MM.1S (cell line): ENCODE measurements at regions not wholly inside any gene's neighbourhood (a gene's known extent, or its start where the extent isn't known, plus 50 kb on each side); places are given as distances from the start of the nearest gene placed in this dataset.

ENCODE experiments used
- DNase-seq: peaks from one replicate; pipeline ENCODE4 v3.0.0-alpha.2; 2015
- H2AFZ ChIP-seq: fragments of 300-600 bp; sonication (generic); 2 replicates; pipeline ENCODE4 v1.6.0; 2016; ENCODE audit warnings: antibody characterized with exemption, low read length
- H3F3A ChIP-seq: fragments of 300-600 bp; sonication (generic); 2 replicates; pipeline ENCODE4 v1.6.1; 2016; ENCODE audit warnings: mild to moderate bottlenecking, antibody characterized with exemption, low read length, moderate library complexity, mixed read lengths; ENCODE audit not compliant: insufficient read depth
- H3K27ac ChIP-seq: fragments of 300-600 bp; sonication (generic); 2 replicates; pipeline ENCODE4 v1.5.1; 2016; ENCODE audit warnings: mild to moderate bottlenecking, low read length
- H3K27me3 ChIP-seq: fragments of 300-600 bp; sonication (generic); replicated peaks from 2 replicates; pipeline ENCODE4 v1.6.0; 2016; ENCODE audit warnings: low read length; ENCODE audit not compliant: insufficient read depth
- H3K36me3 ChIP-seq: fragments of 300-600 bp; sonication (generic); replicated peaks from 2 replicates; pipeline ENCODE4 v1.6.1; 2016; ENCODE audit warnings: mild to moderate bottlenecking, low read length, mixed read lengths; ENCODE audit not compliant: insufficient read depth
- H3K4me1 ChIP-seq: fragments of 300-600 bp; sonication (generic); 2 replicates; pipeline ENCODE4 v1.6.1; 2016; ENCODE audit warnings: low read length, mixed read lengths
- H3K4me2 ChIP-seq: fragments of 300-600 bp; sonication (generic); 2 replicates; pipeline ENCODE4 v1.6.0; 2016; ENCODE audit warnings: low read depth, low read length
- H3K4me3 ChIP-seq: fragments of 300-600 bp; sonication (generic); 2 replicates; pipeline ENCODE4 v1.5.1; 2016; ENCODE audit warnings: low read length, mixed read lengths
- H3K79me2 ChIP-seq: fragments of 300-600 bp; sonication (generic); 2 replicates; pipeline ENCODE4 v1.6.1; 2016; ENCODE audit warnings: mixed run types, low read length, mixed read lengths
- H3K9ac ChIP-seq: fragments of 300-600 bp; sonication (generic); 2 replicates; pipeline ENCODE4 v1.6.1; 2016; ENCODE audit warnings: low read length, mixed read lengths
- H3K9me2 ChIP-seq: fragments of 300-600 bp; sonication (generic); replicated peaks from 2 replicates; pipeline ENCODE4 v1.6.1; 2016; ENCODE audit warnings: mild to moderate bottlenecking, low read length, mixed read lengths; ENCODE audit not compliant: insufficient read depth
- H3K9me3 ChIP-seq: fragments of 300-600 bp; sonication (generic); replicated peaks from 2 replicates; pipeline ENCODE4 v1.6.1; 2016; ENCODE audit warnings: mild to moderate bottlenecking, low read length, mixed read lengths; ENCODE audit not compliant: insufficient read depth
- H4K20me1 ChIP-seq: fragments of 300-600 bp; sonication (generic); 2 replicates; pipeline ENCODE4 v1.6.1; 2016; ENCODE audit warnings: mild to moderate bottlenecking, low read length, moderate library complexity, mixed read lengths; ENCODE audit not compliant: insufficient read depth
- EZH2 ChIP-seq: fragments of 300-600 bp; sonication (generic); optimal IDR thresholded peaks from 2 replicates; pipeline ENCODE3; 2017; ENCODE audit warnings: low read depth, mild to moderate bottlenecking, antibody characterized with exemption, low read length, mixed read lengths
- EZH2phosphoT487 ChIP-seq: fragments of 300-600 bp; sonication (generic); IDR thresholded peaks from 2 replicates; pipeline ENCODE4 v1.6.1; 2018; ENCODE audit warnings: antibody characterized with exemption, low read length
- TF ChIP-seq, protein P1 (sequence below): fragments of 300-600 bp; sonication (generic); IDR thresholded peaks from 2 replicates; pipeline ENCODE4 v1.5.1; 2016; ENCODE audit warnings: antibody characterized with exemption, low read length, mixed read lengths

DNA sequence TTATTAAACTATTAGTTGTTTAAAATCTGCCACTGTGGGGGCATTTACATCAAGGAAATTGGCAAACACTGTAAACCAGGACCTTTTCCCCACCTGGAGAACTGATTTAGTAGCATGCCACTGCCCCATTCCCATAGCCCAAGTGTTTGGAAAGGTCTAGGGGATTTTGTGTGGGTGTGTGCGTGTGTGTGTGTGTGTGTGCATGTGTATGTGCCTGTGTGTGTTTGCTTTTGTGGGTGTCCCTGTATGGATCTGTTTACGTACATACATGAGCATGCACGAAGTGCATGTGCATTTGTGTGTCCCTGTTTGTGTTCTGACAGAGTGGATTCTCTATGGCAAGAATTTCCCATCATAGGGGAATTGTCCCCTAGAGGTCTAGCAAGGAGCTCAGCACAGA, 62.7 kb upstream of the LMO1 start:
- no peak overlapping the region for H3K4me2 ChIP-seq
- H3K9me3 ChIP-seq, result no peaks in the 10 kb centered on the region
- no peaks in the 10 kb centered on the region for H3K27me3 ChIP-seq
- H4K20me1 ChIP-seq, result no peaks in the 10 kb centered on the region
- no peaks in the 10 kb centered on the region for H3K9me2 ChIP-seq
- no peak for DNase-seq
- H3K27ac ChIP-seq, result no peak overlapping the region
- no peaks in the 10 kb centered on the region for H3K79me2 ChIP-seq
- H2AFZ ChIP-seq, result no peak overlapping the region
- no peaks in the 10 kb centered on the region for H3K4me1 ChIP-seq
- no peaks in the 10 kb centered on the region for H3F3A ChIP-seq
- H3K4me3 ChIP-seq, result no peak overlapping the region
- H3K36me3 ChIP-seq, result no peaks in the 10 kb centered on the region
- H3K9ac ChIP-seq, result no peak overlapping the region
- TF ChIP-seq EZH2 (no peak), EZH2phosphoT487 (no peak)
- TF ChIP-seq, protein P1, sequence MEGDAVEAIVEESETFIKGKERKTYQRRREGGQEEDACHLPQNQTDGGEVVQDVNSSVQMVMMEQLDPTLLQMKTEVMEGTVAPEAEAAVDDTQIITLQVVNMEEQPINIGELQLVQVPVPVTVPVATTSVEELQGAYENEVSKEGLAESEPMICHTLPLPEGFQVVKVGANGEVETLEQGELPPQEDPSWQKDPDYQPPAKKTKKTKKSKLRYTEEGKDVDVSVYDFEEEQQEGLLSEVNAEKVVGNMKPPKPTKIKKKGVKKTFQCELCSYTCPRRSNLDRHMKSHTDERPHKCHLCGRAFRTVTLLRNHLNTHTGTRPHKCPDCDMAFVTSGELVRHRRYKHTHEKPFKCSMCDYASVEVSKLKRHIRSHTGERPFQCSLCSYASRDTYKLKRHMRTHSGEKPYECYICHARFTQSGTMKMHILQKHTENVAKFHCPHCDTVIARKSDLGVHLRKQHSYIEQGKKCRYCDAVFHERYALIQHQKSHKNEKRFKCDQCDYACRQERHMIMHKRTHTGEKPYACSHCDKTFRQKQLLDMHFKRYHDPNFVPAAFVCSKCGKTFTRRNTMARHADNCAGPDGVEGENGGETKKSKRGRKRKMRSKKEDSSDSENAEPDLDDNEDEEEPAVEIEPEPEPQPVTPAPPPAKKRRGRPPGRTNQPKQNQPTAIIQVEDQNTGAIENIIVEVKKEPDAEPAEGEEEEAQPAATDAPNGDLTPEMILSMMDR, result no peak

DNA sequence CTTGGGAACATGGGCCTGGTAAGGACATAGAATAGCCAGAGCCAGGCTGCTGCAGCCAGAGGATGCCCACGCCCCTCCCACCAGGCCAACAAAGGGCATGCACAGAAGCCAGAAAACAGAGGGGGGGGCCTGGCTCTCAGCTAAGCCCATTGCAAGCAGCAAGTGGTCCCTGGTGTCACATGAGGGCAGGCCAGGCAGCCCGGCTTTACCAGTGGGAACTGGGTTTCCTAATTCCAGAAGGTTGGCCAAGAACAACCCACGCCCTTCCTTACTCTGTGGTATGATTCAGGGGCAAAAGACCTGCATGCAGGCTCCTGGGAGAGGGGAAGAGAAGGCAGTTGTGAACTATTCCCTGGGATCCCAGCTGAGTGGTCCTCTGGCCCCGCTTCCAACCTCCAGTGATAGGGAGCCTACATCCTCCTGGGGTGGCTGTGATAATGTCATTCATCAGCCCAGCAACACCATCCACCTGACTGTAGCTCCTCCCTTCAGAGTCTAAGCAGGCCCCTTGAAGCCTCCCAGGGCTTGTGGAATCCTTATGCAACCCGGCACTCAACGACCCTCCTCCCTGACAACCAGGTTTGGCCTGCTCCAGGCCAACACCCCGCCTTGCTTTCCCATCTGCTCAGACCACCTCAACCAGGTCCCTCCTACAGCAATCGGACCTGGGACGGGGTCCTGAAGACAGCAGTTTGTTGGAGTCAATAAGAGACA, 62.1 kb upstream of the LMO1 start:
- no peaks in the 10 kb centered on the region for H3K79me2 ChIP-seq
- no peak for DNase-seq

DNA sequence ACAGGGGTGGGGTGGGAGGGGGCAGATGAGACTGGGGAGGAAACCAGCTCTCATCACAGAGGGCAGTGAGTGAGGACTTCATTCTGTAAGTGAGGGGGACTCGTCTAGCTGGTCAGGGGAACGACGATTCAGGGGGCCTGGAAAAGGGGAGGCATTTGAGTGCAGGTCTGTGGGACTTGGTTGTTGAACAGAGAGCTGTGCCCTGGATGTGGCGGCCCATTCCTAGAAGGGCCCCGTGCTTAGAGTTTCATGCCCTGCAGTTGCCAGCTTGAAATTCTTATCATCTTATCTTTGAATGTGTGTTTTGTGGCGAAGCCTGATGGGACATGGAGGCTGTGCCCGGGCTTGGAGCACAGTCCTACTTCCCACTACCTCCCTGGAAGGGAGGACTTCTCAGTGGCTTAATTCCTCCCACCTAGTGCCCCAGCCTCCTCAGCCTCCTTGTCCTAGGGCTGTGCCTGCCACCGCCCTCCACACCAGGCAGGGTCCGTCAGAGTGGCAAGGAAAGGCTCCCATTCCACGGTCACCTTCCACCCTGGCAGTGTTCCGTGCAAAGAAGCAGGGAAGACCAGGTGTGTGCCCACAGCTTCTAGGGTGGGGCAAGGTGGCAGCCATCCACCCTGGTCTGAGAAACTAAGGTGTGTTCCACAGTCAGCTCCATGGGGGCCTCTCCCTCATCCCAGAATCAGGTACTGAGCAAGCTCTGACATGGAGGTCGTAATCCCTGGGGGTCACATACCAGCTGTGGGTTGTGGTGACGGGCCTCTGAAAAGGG, 59.7 kb upstream of the LMO1 start:
- H3K27me3 ChIP-seq, result no peaks in the 10 kb centered on the region
- no peaks in the 10 kb centered on the region for H3K9me2 ChIP-seq
- H4K20me1 ChIP-seq, result no peaks in the 10 kb centered on the region
- H3K4me1 ChIP-seq, result no peaks in the 10 kb centered on the region
- H3K27ac ChIP-seq, result no peak overlapping the region
- H3K36me3 ChIP-seq, result no peaks in the 10 kb centered on the region
- TF ChIP-seq EZH2 (no peak), EZH2phosphoT487 (no peak)
- no peak overlapping the region for H3K4me3 ChIP-seq
- DNase-seq, result no peak
- no peak overlapping the region for H2AFZ ChIP-seq
- H3K9ac ChIP-seq, result no peak overlapping the region
- H3K9me3 ChIP-seq, result no peaks in the 10 kb centered on the region
- no peaks in the 10 kb centered on the region for H3K79me2 ChIP-seq
- H3F3A ChIP-seq, result no peaks in the 10 kb centered on the region
- H3K4me2 ChIP-seq, result no peak overlapping the region

More for the DNA sequence above, 62.1 kb upstream of the LMO1 start:
- TF ChIP-seq, protein P1, result no peak
- TF ChIP-seq EZH2, result no peak
- no peak for TF ChIP-seq EZH2phosphoT487
- Histone ChIP-seq H3K9me2 (no peaks in the 10 kb centered on the region), H3K36me3 (no peaks in the 10 kb centered on the region), H3K9me3 (no peaks in the 10 kb centered on the region), H4K20me1 (no peaks in the 10 kb centered on the region), H2AFZ (no peak overlapping the region), H3K4me2 (no peak overlapping the region), H3K27me3 (no peaks in the 10 kb centered on the region), H3K4me1 (no peaks in the 10 kb centered on the region), H3K4me3 (no peak overlapping the region), H3K27ac (no peak overlapping the region), H3K9ac (no peak overlapping the region), H3F3A (no peaks in the 10 kb centered on the region)
